Vagina (tissue), 2 donors: ENCODE measurements at regions not wholly inside any gene's neighbourhood (a gene's known extent, or its start where the extent isn't known, plus 50 kb on each side); places are given as distances from the start of the nearest gene placed in this dataset.

Experiments used
- CTCF ChIP-seq, 3 experiments: fragments of 450-650 bp in 2 of 3; fragments of 200-600 bp in 1 of 3; sonication (generic) in 1 of 3; IDR thresholded peaks; one replicate each; pipeline ENCODE4 v1.5.1; 2017 to 2019; ENCODE audit warnings: antibody characterized with exemption in 3 of 3, mild to moderate bottlenecking in 2 of 3, moderate library complexity in 2 of 3
- POLR2A ChIP-seq, 2 donors: fragments of 450-650 bp; IDR thresholded peaks; one replicate each; pipeline ENCODE4 v1.6.1; 2017; ENCODE audit warnings: antibody characterized with exemption in 2 of 2, mild to moderate bottlenecking in 2 of 2, moderate library complexity in 2 of 2
- POLR2AphosphoS5 ChIP-seq, 2 donors: sonication (generic); formaldehyde crosslinking; IDR thresholded peaks; one replicate each; pipeline ENCODE4 v1.9.0; 2017; ENCODE audit warnings: antibody characterized with exemption in 2 of 2, mild to moderate bottlenecking in 2 of 2, low read depth in 1 of 2; ENCODE audit not compliant: insufficient read depth in 1 of 2

DNA sequence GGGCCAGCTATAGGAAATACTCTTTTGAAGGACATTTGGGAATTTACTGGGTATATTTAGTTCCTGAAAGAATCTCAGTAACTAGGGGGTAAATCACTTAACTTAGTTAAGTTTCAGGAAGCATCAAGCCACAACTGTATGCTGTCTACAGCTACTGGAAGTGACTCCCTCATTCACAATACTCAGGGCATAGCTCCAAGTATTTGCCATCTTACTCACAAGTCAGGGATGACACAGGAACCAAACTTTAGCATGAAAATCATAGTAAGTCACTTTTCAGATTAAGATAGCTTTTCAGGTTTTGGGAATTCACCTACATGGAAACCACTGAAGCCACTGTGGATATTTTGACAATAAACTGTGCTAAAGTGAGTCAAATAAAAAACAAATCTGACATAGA lies 242.4 kb upstream of the ATP10B start:
- TF ChIP-seq CTCF (IDR thresholded peaks at IDR 0.05) = no peak
- no peak for TF ChIP-seq POLR2AphosphoS5 (IDR thresholded peaks at IDR 0.05; ENCODE audit: insufficient read depth in 1 of 2, low read depth in 1 of 2)
- TF ChIP-seq POLR2A (IDR thresholded peaks at IDR 0.05) = no peak
